ENCODE measurements at regions not wholly inside any gene's neighbourhood (a gene's known extent, or its start where the extent isn't known, plus 50 kb on each side); places are given as distances from the start of the nearest gene placed in this dataset.

GRCh38 chr6:170210651-170211403, 80.1 kb downstream of the DLL1 start:
- Histone ChIP-seq H3K4me1 (ENCODE audit: control insufficient read depth in 1 of 2, insufficient read depth in 1 of 2, low read depth in 1 of 2, low read length in 1 of 2) (no peaks in the 10 kb centered on the region), H3K27ac (no peak overlapping the region), H3K9me3 (no peaks in the 10 kb centered on the region), H3K36me3 (no peaks in the 10 kb centered on the region), H3K27me3 (no peaks in the 10 kb centered on the region), H3K4me3 (ENCODE audit: low read depth in 1 of 2, low read length in 1 of 2) (no peak overlapping the region)
- TF ChIP-seq CTCF (IDR thresholded peaks at IDR 0.05) = no peak

- Histone ChIP-seq H3K27ac (no peak overlapping the region), H3K27me3 (no peaks in the 10 kb centered on the region), H3K36me3 (no peaks in the 10 kb centered on the region), H3K4me3 (ENCODE audit: low read depth in 1 of 2, low read length in 1 of 2) (no peak overlapping the region), H3K9me3 (no peaks in the 10 kb centered on the region), H3K4me1 (ENCODE audit: control insufficient read depth in 1 of 2, insufficient read depth in 1 of 2, low read depth in 1 of 2, low read length in 1 of 2) (no peaks in the 10 kb centered on the region)
- no peak for TF ChIP-seq CTCF (IDR thresholded peaks at IDR 0.05)
Measured at GRCh38 chr6:170210026-170210390, 80.9 kb downstream of the DLL1 start.

- no peak for TF ChIP-seq CTCF (IDR thresholded peaks at IDR 0.05)
- H3K4me3 ChIP-seq (ENCODE audit: low read depth in 1 of 2, low read length in 1 of 2) = no peak overlapping the region
- no peaks in the 10 kb centered on the region for H3K36me3 ChIP-seq
- no peaks in the 10 kb centered on the region for H3K27me3 ChIP-seq
- H3K27ac ChIP-seq = no peak overlapping the region
- H3K4me1 ChIP-seq (ENCODE audit: control insufficient read depth in 1 of 2, insufficient read depth in 1 of 2, low read depth in 1 of 2, low read length in 1 of 2) = no peaks in the 10 kb centered on the region
- H3K9me3 ChIP-seq = no peaks in the 10 kb centered on the region
Measured at GRCh38 chr6:170209354-170210025, 81.4 kb downstream of the DLL1 start.

GRCh38 chr6:170208651-170209353, 82.1 kb downstream of the DLL1 start:
- no peaks in the 10 kb centered on the region for H3K9me3 ChIP-seq
- H3K4me1 ChIP-seq (ENCODE audit: control insufficient read depth in 1 of 2, insufficient read depth in 1 of 2, low read depth in 1 of 2, low read length in 1 of 2) = no peaks in the 10 kb centered on the region
- H3K36me3 ChIP-seq = no peaks in the 10 kb centered on the region
- H3K27me3 ChIP-seq = no peaks in the 10 kb centered on the region
- no peak overlapping the region for H3K4me3 ChIP-seq (ENCODE audit: low read depth in 1 of 2, low read length in 1 of 2)
- H3K27ac ChIP-seq = no peak overlapping the region
- no peak for TF ChIP-seq CTCF (IDR thresholded peaks at IDR 0.05)

GRCh38 chr6:170208182-170208601, 82.7 kb downstream of the DLL1 start:
- H3K27ac ChIP-seq = no peak overlapping the region
- H3K9me3 ChIP-seq = no peaks in the 10 kb centered on the region
- no peaks in the 10 kb centered on the region for H3K4me1 ChIP-seq (ENCODE audit: control insufficient read depth in 1 of 2, insufficient read depth in 1 of 2, low read depth in 1 of 2, low read length in 1 of 2)
- H3K4me3 ChIP-seq (ENCODE audit: low read depth in 1 of 2, low read length in 1 of 2) = no peak overlapping the region
- no peaks in the 10 kb centered on the region for H3K36me3 ChIP-seq
- no peak for TF ChIP-seq CTCF (IDR thresholded peaks at IDR 0.05)
- no peaks in the 10 kb centered on the region for H3K27me3 ChIP-seq
